Mucosa of descending colon (tissue), 3 donors: ENCODE measurements at regions not wholly inside any gene's neighbourhood (a gene's known extent, or its start where the extent isn't known, plus 50 kb on each side); places are given as distances from the start of the nearest gene placed in this dataset.

Experiments used
- ATAC-seq: fragments of 200-7000 bp; cut with Tn5 transposase; one replicate; pipeline ENCODE4 v1.9.1; 2020; ENCODE audit warnings: mild to moderate bottlenecking, moderate library complexity
- DNase-seq, 3 donors: peaks; one replicate each; pipeline ENCODE4 v3.0.0-alpha.2; 2020
- H3K36me3 ChIP-seq: fragments of 200-600 bp; one replicate; pipeline ENCODE4 v1.8.0; 2021; ENCODE audit warnings: low read depth, mild to moderate bottlenecking
- H3K4me1 ChIP-seq: fragments of 200-600 bp; one replicate; pipeline ENCODE4 v1.8.0; 2021; ENCODE audit warnings: low read depth, mild to moderate bottlenecking
- H3K4me3 ChIP-seq: fragments of 200-600 bp; one replicate; pipeline ENCODE4 v1.8.0; 2021; ENCODE audit warnings: mild to moderate bottlenecking
- H3K9me3 ChIP-seq: fragments of 200-600 bp; one replicate; pipeline ENCODE4 v1.8.0; 2021; ENCODE audit warnings: mild to moderate bottlenecking
- CTCF ChIP-seq: fragments of 200-600 bp; IDR thresholded peaks from one replicate; pipeline ENCODE4 v1.8.0; 2022; ENCODE audit warnings: antibody characterized with exemption, mild to moderate bottlenecking
- intact Hi-C, 2 donors: fragments of 100-400 bp; cut with DNase I in 1 of 2; cut with micrococcal nuclease in 1 of 2; formaldehyde crosslinking; loops; one replicate each; pipeline versions ENCODE4 v1.11.0 to v1.11.1; 2022; cut with DNase I, micrococcal nuclease
- donor health status: DM: no; HTN: no; CAD: no; lungs with moderate emphysema.
- donor health status: DM: no; HTN: no; CAD: no.
- donor health status: DM: no; HTN: yes; CAD: no.

GRCh38 chr14:44271006-44271405 lies 236.1 kb downstream of the FSCB start:
- Histone ChIP-seq H3K4me1 (no peaks in the 10 kb centered on the region), H3K4me3 (no peak overlapping the region), H3K9me3 (no peaks in the 10 kb centered on the region), H3K36me3 (no peaks in the 10 kb centered on the region)
- intact Hi-C loops: no loop called here
- DNase-seq: no peak
- no peak for TF ChIP-seq CTCF
- no peak for ATAC-seq

GRCh38 chr14:44265246-44265645 lies 241.8 kb downstream of the FSCB start:
- H3K4me3 ChIP-seq: no peak overlapping the region
- DNase-seq (no peak), ATAC-seq (no peak)
- H3K4me1 ChIP-seq: no peaks in the 10 kb centered on the region
- no peak for TF ChIP-seq CTCF
- H3K36me3 ChIP-seq: no peaks in the 10 kb centered on the region
- H3K9me3 ChIP-seq: no peaks in the 10 kb centered on the region
- intact Hi-C loops: no loop called here

- Histone ChIP-seq H3K4me3 (no peak overlapping the region), H3K36me3 (no peaks in the 10 kb centered on the region), H3K9me3 (peaks cover 6% of the 10 kb centered on the region), H3K4me1 (no peaks in the 10 kb centered on the region)
- TF ChIP-seq CTCF: no peak
- DNase-seq (no peak), ATAC-seq (no peak)
- intact Hi-C loops: no loop called here
Observed at GRCh38 chr14:44215660-44216059, 291.4 kb downstream of the FSCB start.

- H3K4me1 ChIP-seq: no peaks in the 10 kb centered on the region
- H3K9me3 ChIP-seq: peaks cover 4% of the 10 kb centered on the region
- no peak for ATAC-seq
- no peaks in the 10 kb centered on the region for H3K36me3 ChIP-seq
- intact Hi-C loops: no loop called here
- H3K4me3 ChIP-seq: no peak overlapping the region
- TF ChIP-seq CTCF: no peak
- no peak for DNase-seq
Observed at GRCh38 chr14:44211718-44212117, 295.4 kb downstream of the FSCB start.

- H3K4me1 ChIP-seq: no peaks in the 10 kb centered on the region
- no peaks in the 10 kb centered on the region for H3K9me3 ChIP-seq
- intact Hi-C loops: no loop called here
- H3K4me3 ChIP-seq: no peak overlapping the region
- no peaks in the 10 kb centered on the region for H3K36me3 ChIP-seq
- DNase-seq: no peak
- ATAC-seq: no peak
- TF ChIP-seq CTCF: no peak
Observed at GRCh38 chr14:44204061-44204835, 302.8 kb downstream of the FSCB start.

GRCh38 chr14:44180975-44181374 lies 326.1 kb downstream of the FSCB start:
- no peak for TF ChIP-seq CTCF
- DNase-seq (no peak), ATAC-seq (no peak)
- no peak overlapping the region for H3K4me3 ChIP-seq
- H3K36me3 ChIP-seq: no peaks in the 10 kb centered on the region
- no peaks in the 10 kb centered on the region for H3K9me3 ChIP-seq
- no peaks in the 10 kb centered on the region for H3K4me1 ChIP-seq
- intact Hi-C loops: no loop called here
